ENCODE measurements at regions not wholly inside any gene's neighbourhood (a gene's known extent, or its start where the extent isn't known, plus 50 kb on each side); places are given as distances from the start of the nearest gene placed in this dataset.

DNA sequence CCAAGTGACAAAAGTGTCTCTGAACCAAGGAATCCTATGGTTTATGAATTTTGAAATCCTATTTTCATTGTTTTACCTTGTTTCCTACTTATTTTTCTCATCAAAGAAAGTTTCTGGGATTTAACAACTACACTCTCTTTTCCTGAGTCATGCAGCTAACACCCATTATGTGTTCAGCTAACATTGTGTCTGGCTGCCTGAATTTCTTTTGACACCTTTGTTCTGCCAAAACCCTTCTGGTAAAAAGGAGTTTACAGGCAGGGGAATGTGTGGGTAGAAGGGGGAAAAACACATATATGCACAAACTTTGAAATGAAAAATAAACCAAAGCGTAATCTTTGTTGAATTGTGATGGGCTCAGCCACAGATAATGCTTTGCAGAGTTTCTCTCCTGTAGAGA lies 146.2 kb downstream of the COX7C start:
- no peaks in the 10 kb centered on the region for H4K20me1 ChIP-seq (ENCODE audit: insufficient read depth)
- no peak overlapping the region for H3K9ac ChIP-seq (ENCODE audit: low read length)
- H3K9me3 ChIP-seq (ENCODE audit: low read length): no peaks in the 10 kb centered on the region
- no peaks in the 10 kb centered on the region for H3K9me2 ChIP-seq (ENCODE audit: insufficient read depth, low read length)
- H3K4me3 ChIP-seq (ENCODE audit: low read length): no peak overlapping the region
- no peak overlapping the region for H2AFZ ChIP-seq (ENCODE audit: low read depth, low read length)
- H3F3A ChIP-seq (ENCODE audit: insufficient read depth, low read length, poor library complexity, severe bottlenecking): no peaks in the 10 kb centered on the region
- no peaks in the 10 kb centered on the region for H3K27me3 ChIP-seq (ENCODE audit: insufficient read depth, low read depth, low read length)
- H3K27ac ChIP-seq (ENCODE audit: low read length): no peak overlapping the region
- H3K36me3 ChIP-seq (ENCODE audit: insufficient read depth, low read length): no peaks in the 10 kb centered on the region
- H3K4me2 ChIP-seq (ENCODE audit: low read length): no peak overlapping the region
- TF ChIP-seq, protein P1, sequence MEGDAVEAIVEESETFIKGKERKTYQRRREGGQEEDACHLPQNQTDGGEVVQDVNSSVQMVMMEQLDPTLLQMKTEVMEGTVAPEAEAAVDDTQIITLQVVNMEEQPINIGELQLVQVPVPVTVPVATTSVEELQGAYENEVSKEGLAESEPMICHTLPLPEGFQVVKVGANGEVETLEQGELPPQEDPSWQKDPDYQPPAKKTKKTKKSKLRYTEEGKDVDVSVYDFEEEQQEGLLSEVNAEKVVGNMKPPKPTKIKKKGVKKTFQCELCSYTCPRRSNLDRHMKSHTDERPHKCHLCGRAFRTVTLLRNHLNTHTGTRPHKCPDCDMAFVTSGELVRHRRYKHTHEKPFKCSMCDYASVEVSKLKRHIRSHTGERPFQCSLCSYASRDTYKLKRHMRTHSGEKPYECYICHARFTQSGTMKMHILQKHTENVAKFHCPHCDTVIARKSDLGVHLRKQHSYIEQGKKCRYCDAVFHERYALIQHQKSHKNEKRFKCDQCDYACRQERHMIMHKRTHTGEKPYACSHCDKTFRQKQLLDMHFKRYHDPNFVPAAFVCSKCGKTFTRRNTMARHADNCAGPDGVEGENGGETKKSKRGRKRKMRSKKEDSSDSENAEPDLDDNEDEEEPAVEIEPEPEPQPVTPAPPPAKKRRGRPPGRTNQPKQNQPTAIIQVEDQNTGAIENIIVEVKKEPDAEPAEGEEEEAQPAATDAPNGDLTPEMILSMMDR (IDR thresholded peaks at IDR 0.05; ENCODE audit: poor library complexity, severe bottlenecking): no peak
- TF ChIP-seq SMC3 (conservative IDR thresholded peaks at IDR 0.05; ENCODE audit: poor library complexity) (no peak), RAD21 (conservative IDR thresholded peaks at IDR 0.05) (no peak), POLR2AphosphoS5 (IDR thresholded peaks at IDR 0.05) (no peak), MXI1 (conservative IDR thresholded peaks at IDR 0.05; ENCODE audit: poor library complexity, severe bottlenecking) (no peak), TAF1 (IDR thresholded peaks at IDR 0.05; ENCODE audit: low read depth) (no peak), EP300 (conservative IDR thresholded peaks at IDR 0.05; ENCODE audit: poor library complexity, severe bottlenecking) (no peak), EZH2 (IDR thresholded peaks at IDR 0.05; ENCODE audit: borderline replicate concordance, insufficient read depth, low read length, poor library complexity, severe bottlenecking) (no peak)
- TF ChIP-seq, protein P2, sequence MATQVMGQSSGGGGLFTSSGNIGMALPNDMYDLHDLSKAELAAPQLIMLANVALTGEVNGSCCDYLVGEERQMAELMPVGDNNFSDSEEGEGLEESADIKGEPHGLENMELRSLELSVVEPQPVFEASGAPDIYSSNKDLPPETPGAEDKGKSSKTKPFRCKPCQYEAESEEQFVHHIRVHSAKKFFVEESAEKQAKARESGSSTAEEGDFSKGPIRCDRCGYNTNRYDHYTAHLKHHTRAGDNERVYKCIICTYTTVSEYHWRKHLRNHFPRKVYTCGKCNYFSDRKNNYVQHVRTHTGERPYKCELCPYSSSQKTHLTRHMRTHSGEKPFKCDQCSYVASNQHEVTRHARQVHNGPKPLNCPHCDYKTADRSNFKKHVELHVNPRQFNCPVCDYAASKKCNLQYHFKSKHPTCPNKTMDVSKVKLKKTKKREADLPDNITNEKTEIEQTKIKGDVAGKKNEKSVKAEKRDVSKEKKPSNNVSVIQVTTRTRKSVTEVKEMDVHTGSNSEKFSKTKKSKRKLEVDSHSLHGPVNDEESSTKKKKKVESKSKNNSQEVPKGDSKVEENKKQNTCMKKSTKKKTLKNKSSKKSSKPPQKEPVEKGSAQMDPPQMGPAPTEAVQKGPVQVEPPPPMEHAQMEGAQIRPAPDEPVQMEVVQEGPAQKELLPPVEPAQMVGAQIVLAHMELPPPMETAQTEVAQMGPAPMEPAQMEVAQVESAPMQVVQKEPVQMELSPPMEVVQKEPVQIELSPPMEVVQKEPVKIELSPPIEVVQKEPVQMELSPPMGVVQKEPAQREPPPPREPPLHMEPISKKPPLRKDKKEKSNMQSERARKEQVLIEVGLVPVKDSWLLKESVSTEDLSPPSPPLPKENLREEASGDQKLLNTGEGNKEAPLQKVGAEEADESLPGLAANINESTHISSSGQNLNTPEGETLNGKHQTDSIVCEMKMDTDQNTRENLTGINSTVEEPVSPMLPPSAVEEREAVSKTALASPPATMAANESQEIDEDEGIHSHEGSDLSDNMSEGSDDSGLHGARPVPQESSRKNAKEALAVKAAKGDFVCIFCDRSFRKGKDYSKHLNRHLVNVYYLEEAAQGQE (IDR thresholded peaks at IDR 0.05; ENCODE audit: borderline replicate concordance): no peak
- no peaks in the 10 kb centered on the region for H3K79me2 ChIP-seq (replicated peaks; ENCODE audit: insufficient read depth, low read length)

DNA sequence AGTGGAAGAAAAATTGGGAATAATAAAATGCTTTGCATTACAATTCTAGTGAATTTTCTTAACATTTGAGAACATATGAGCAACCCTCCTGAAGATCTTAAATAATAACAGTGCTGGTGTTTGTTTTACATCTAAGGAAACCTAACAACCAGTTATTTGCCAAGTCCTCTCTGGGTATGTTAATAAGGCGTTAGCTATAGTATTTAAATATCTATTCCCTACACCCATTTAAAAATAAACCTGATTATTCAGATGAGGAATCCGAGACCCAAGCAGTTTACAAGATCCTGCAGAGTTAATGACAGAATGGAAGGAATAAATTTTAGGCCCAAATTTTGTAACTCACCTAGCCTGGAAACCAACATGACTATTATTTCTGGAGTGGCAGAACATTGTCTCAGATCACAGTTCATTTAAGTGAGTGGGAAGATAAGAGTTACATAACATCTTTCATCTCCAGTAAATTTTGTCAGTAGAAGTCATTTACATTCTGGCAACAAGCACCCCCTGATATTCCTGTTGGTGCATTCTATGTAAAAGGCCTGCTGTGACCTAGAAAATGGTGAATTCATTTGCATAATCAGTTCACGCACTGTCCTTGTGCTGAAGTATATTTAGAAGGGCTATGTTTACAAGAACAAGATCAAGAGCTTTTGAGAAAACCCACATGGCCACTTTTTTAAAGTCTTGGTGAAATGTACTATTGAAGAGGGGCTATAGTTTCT lies 148.2 kb downstream of the COX7C start:
- H3K36me3 ChIP-seq (ENCODE audit: insufficient read depth, low read length): no peaks in the 10 kb centered on the region
- H3K4me3 ChIP-seq (ENCODE audit: low read length): no peak overlapping the region
- H3K9me3 ChIP-seq (ENCODE audit: low read length): no peaks in the 10 kb centered on the region
- TF ChIP-seq RAD21 (conservative IDR thresholded peaks at IDR 0.05) (no peak), SMC3 (conservative IDR thresholded peaks at IDR 0.05; ENCODE audit: poor library complexity) (no peak), MXI1 (conservative IDR thresholded peaks at IDR 0.05; ENCODE audit: poor library complexity, severe bottlenecking) (no peak), POLR2AphosphoS5 (IDR thresholded peaks at IDR 0.05) (no peak), EP300 (conservative IDR thresholded peaks at IDR 0.05; ENCODE audit: poor library complexity, severe bottlenecking) (no peak)
- TF ChIP-seq, protein P1 (IDR thresholded peaks at IDR 0.05; ENCODE audit: poor library complexity, severe bottlenecking): no peak
- H3K79me2 ChIP-seq (replicated peaks; ENCODE audit: insufficient read depth, low read length): no peaks in the 10 kb centered on the region
- no peak overlapping the region for H3K9ac ChIP-seq (ENCODE audit: low read length)
- no peak overlapping the region for H3K4me2 ChIP-seq (ENCODE audit: low read length)
- no peak overlapping the region for H3K27ac ChIP-seq (ENCODE audit: low read length)
- no peak overlapping the region for H2AFZ ChIP-seq (ENCODE audit: low read depth, low read length)
- no peaks in the 10 kb centered on the region for H4K20me1 ChIP-seq (ENCODE audit: insufficient read depth)
- no peaks in the 10 kb centered on the region for H3K27me3 ChIP-seq (ENCODE audit: insufficient read depth, low read depth, low read length)
- H3F3A ChIP-seq (ENCODE audit: insufficient read depth, low read length, poor library complexity, severe bottlenecking): no peaks in the 10 kb centered on the region
- H3K9me2 ChIP-seq (ENCODE audit: insufficient read depth, low read length): no peaks in the 10 kb centered on the region

All from neural cell (in vitro differentiated cells).